ENCODE measurements at regions not wholly inside any gene's neighbourhood (a gene's known extent, or its start where the extent isn't known, plus 50 kb on each side); places are given as distances from the start of the nearest gene placed in this dataset.

GRCh38 chr4:19809989-19810388, 441.7 kb upstream of the SLIT2 start:
- TF ChIP-seq CTCF (IDR thresholded peaks at IDR 0.05) = no peak
- no peak for TF ChIP-seq POLR2A (IDR thresholded peaks at IDR 0.05)
